ENCODE measurements at regions not wholly inside any gene's neighbourhood (a gene's known extent, or its start where the extent isn't known, plus 50 kb on each side); places are given as distances from the start of the nearest gene placed in this dataset.

DNA sequence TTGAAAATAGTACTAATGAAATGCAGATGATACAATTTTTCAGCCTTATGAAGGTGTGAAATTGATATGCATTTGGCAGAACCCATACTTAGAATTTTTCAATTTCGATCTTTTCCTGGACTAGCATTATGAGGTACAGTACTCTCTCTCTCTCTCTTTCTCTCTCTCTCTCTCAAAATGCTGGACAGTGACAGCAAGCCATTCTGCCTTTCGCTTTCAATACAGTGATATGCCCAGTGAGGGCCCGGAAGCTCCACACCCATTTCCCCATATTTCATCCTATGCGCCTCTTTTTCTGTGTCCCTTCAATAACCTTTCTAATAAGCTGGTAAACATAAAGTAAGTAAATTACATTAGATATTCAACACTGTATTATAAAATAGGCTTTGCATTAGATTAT, 595.0 kb upstream of the UBE2E2 start:
- Mint-ChIP-seq H3K9me3 (peaks cover 4 to 5% of the 10 kb centered on the region in 2 donors), H3K4me1 (ENCODE audit: low read depth) (no peaks in the 10 kb centered on the region), H3K27me3 (ENCODE audit: low read depth) (no peaks in the 10 kb centered on the region), H3K27ac (no peak overlapping the region), H3K36me3 (ENCODE audit: insufficient read depth in 2 of 2) (no peaks in the 10 kb centered on the region), H3K4me3 (no peak overlapping the region)
- ATAC-seq (replicated peaks in 1 of 2) = no peak
- DNase-seq = no peak

GRCh38 chr3:22608721-22609120, 594.4 kb upstream of the UBE2E2 start:
- Mint-ChIP-seq H3K27ac (no peak overlapping the region), H3K4me1 (ENCODE audit: low read depth) (no peaks in the 10 kb centered on the region), H3K9me3 (peaks cover 2 to 5% of the 10 kb centered on the region in 2 donors), H3K4me3 (no peak overlapping the region), H3K27me3 (ENCODE audit: low read depth) (no peaks in the 10 kb centered on the region), H3K36me3 (ENCODE audit: insufficient read depth in 2 of 2) (no peaks in the 10 kb centered on the region)
- ATAC-seq (replicated peaks in 1 of 2) (no peak), DNase-seq (no peak)

- H3K4me1 Mint-ChIP-seq (ENCODE audit: low read depth) = no peaks in the 10 kb centered on the region
- ATAC-seq (replicated peaks in 1 of 2) (no peak), DNase-seq (no peak)
- no peak overlapping the region for H3K4me3 Mint-ChIP-seq
- H3K36me3 Mint-ChIP-seq (ENCODE audit: insufficient read depth in 2 of 2) = no peaks in the 10 kb centered on the region
- H3K9me3 Mint-ChIP-seq = peaks cover 2 to 5% of the 10 kb centered on the region in 2 donors
- no peak overlapping the region for H3K27ac Mint-ChIP-seq
- H3K27me3 Mint-ChIP-seq (ENCODE audit: low read depth) = no peaks in the 10 kb centered on the region
Measured at GRCh38 chr3:22609139-22609538, 594.0 kb upstream of the UBE2E2 start.

- H3K36me3 Mint-ChIP-seq (ENCODE audit: insufficient read depth in 2 of 2) = no peaks in the 10 kb centered on the region
- no peak overlapping the region for H3K4me3 Mint-ChIP-seq
- H3K4me1 Mint-ChIP-seq (ENCODE audit: low read depth) = no peaks in the 10 kb centered on the region
- H3K9me3 Mint-ChIP-seq = peaks cover 3 to 4% of the 10 kb centered on the region in 2 donors
- H3K27ac Mint-ChIP-seq = no peak overlapping the region
- DNase-seq = no peak
- no peaks in the 10 kb centered on the region for H3K27me3 Mint-ChIP-seq (ENCODE audit: low read depth)
- ATAC-seq (replicated peaks in 1 of 2) = no peak
Measured at GRCh38 chr3:22612927-22613326, 590.2 kb upstream of the UBE2E2 start.

GRCh38 chr3:22615790-22616189, 587.3 kb upstream of the UBE2E2 start:
- no peak for DNase-seq
- ATAC-seq (replicated peaks in 1 of 2) = no peak
- H3K27ac Mint-ChIP-seq = no peak overlapping the region
- H3K4me3 Mint-ChIP-seq = no peak overlapping the region
- no peaks in the 10 kb centered on the region for H3K4me1 Mint-ChIP-seq (ENCODE audit: low read depth)
- no peaks in the 10 kb centered on the region for H3K36me3 Mint-ChIP-seq (ENCODE audit: insufficient read depth in 2 of 2)
- H3K9me3 Mint-ChIP-seq = peaks cover 3% of the 10 kb centered on the region in 2 donors
- H3K27me3 Mint-ChIP-seq (ENCODE audit: low read depth) = no peaks in the 10 kb centered on the region

GRCh38 chr3:22617372-22617771, 585.8 kb upstream of the UBE2E2 start:
- Mint-ChIP-seq H3K4me1 (ENCODE audit: low read depth) (no peaks in the 10 kb centered on the region), H3K36me3 (ENCODE audit: insufficient read depth in 2 of 2) (no peaks in the 10 kb centered on the region), H3K27ac (no peak overlapping the region), H3K27me3 (ENCODE audit: low read depth) (no peaks in the 10 kb centered on the region), H3K9me3 (peaks cover 3% of the 10 kb centered on the region in 2 donors), H3K4me3 (no peak overlapping the region)
- ATAC-seq (replicated peaks in 1 of 2) (no peak), DNase-seq (no peak)

DNA sequence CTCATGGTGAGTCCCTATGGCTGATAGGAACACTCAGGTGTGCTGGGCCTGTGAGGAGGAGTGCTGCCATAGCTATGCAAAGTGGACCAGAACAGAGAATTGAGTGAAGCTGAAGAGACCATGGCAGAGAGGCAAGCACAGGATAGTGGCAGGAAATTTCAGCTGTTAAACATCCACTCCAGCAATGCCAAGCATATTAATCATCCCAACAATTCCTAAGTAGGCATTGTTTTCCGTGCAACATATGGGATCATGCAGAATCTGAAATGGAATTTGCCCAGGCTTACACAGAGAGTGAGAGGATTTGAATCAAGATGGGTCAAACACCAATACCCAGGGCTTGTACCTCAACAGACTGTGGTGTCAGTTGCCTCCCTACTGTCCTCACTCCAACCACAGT, 582.6 kb upstream of the UBE2E2 start:
- DNase-seq (no peak), ATAC-seq (replicated peaks in 1 of 2) (no peak)
- H3K4me3 Mint-ChIP-seq = no peak overlapping the region
- no peaks in the 10 kb centered on the region for H3K36me3 Mint-ChIP-seq (ENCODE audit: insufficient read depth in 2 of 2)
- H3K27me3 Mint-ChIP-seq (ENCODE audit: low read depth) = no peaks in the 10 kb centered on the region
- peaks cover 1 to 4% of the 10 kb centered on the region in 2 donors for H3K9me3 Mint-ChIP-seq
- H3K27ac Mint-ChIP-seq = no peak overlapping the region
- H3K4me1 Mint-ChIP-seq (ENCODE audit: low read depth) = no peaks in the 10 kb centered on the region

- no peaks in the 10 kb centered on the region for H3K27me3 Mint-ChIP-seq (ENCODE audit: low read depth)
- H3K4me1 Mint-ChIP-seq (ENCODE audit: low read depth) = no peaks in the 10 kb centered on the region
- H3K9me3 Mint-ChIP-seq = peaks cover 5% of the 10 kb centered on the region in 2 donors
Measured at GRCh38 chr3:22621205-22621809, 581.8 kb upstream of the UBE2E2 start.

DNA sequence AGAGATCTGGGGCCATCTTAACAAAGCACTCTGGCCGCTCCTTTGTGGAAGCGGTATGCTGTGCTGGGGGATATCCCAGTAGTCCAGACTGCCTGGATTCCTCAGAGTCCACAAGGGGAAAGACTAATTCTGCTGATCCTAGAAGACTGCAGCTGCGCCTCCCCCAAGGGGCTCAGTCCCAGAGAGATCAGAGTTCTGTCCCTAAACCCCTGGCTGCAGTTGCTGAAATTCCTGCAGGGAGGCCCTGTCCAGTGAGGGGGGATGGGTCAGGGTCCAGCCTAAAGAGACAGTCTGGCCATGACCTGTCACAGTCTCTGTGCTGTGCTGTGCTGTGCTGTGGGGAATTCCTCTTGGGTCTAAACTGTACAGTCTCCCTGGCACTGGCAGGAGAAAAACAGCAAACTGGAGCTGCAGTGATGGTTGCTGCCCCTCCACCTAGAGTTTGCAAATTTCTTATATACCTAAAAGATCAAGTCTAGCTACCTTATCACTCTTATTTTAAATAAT, 575.1 kb upstream of the UBE2E2 start:
- Mint-ChIP-seq H3K9me3 (peaks cover 7 to 9% of the 10 kb centered on the region in 2 donors), H3K4me1 (ENCODE audit: low read depth) (no peaks in the 10 kb centered on the region), H3K27me3 (ENCODE audit: low read depth) (no peaks in the 10 kb centered on the region), H3K27ac (no peak overlapping the region), H3K36me3 (ENCODE audit: insufficient read depth in 2 of 2) (no peaks in the 10 kb centered on the region), H3K4me3 (no peak overlapping the region)
- no peak for DNase-seq
- ATAC-seq (replicated peaks in 1 of 2) = no peak

More at GRCh38 chr3:22621205-22621809, 581.8 kb upstream of the UBE2E2 start:
- Mint-ChIP-seq H3K4me3 (no peak overlapping the region), H3K27ac (no peak overlapping the region), H3K36me3 (ENCODE audit: insufficient read depth in 2 of 2) (no peaks in the 10 kb centered on the region)
- no peak for DNase-seq
- no peak for ATAC-seq (replicated peaks in 1 of 2)

DNA sequence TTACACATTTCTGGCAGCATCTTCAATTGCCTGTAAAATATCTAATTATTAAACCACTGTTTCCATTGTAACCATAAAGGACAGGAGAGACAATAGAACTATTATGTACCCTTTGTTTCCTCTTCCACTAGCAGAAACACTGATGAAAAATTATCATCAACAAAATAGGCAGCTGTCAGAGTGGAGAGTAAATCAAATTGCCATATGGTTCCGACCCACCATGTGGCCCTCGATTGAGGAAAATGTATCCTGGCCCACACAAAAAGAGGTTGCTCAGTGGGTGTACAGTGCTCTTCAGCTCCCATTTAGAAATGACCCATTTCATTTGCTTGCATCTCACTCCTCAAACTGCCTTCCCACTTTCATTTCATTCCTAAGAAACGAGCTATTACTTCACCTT, 570.6 kb upstream of the UBE2E2 start:
- H3K36me3 Mint-ChIP-seq (ENCODE audit: insufficient read depth in 2 of 2) = no peaks in the 10 kb centered on the region
- H3K9me3 Mint-ChIP-seq = peaks cover 0 to 10% of the 10 kb centered on the region in 2 donors
- no peaks in the 10 kb centered on the region for H3K4me1 Mint-ChIP-seq (ENCODE audit: low read depth)
- no peak overlapping the region for H3K4me3 Mint-ChIP-seq
- H3K27me3 Mint-ChIP-seq (ENCODE audit: low read depth) = no peaks in the 10 kb centered on the region
- H3K27ac Mint-ChIP-seq = no peak overlapping the region
- DNase-seq (no peak), ATAC-seq (replicated peaks in 1 of 2) (no peak)

GRCh38 chr3:22634433-22634832, 568.7 kb upstream of the UBE2E2 start:
- no peaks in the 10 kb centered on the region for H3K36me3 Mint-ChIP-seq (ENCODE audit: insufficient read depth in 2 of 2)
- H3K4me3 Mint-ChIP-seq = no peak overlapping the region
- no peaks in the 10 kb centered on the region for H3K4me1 Mint-ChIP-seq (ENCODE audit: low read depth)
- H3K9me3 Mint-ChIP-seq = peaks cover 7 to 17% of the 10 kb centered on the region in 2 donors
- DNase-seq = no peak
- no peak overlapping the region for H3K27ac Mint-ChIP-seq
- ATAC-seq (replicated peaks in 1 of 2) = no peak
- H3K27me3 Mint-ChIP-seq (ENCODE audit: low read depth) = no peaks in the 10 kb centered on the region

GRCh38 chr3:22659651-22660475, 543.3 kb upstream of the UBE2E2 start:
- H3K9me3 Mint-ChIP-seq = peaks cover 1 to 5% of the 10 kb centered on the region in 2 donors
- no peaks in the 10 kb centered on the region for H3K4me1 Mint-ChIP-seq (ENCODE audit: low read depth)
- ATAC-seq (replicated peaks in 1 of 2) (no peak), DNase-seq (no peak)
- H3K36me3 Mint-ChIP-seq (ENCODE audit: insufficient read depth in 2 of 2) = no peaks in the 10 kb centered on the region
- H3K27ac Mint-ChIP-seq = no peak overlapping the region
- H3K27me3 Mint-ChIP-seq (ENCODE audit: low read depth) = no peaks in the 10 kb centered on the region
- no peak overlapping the region for H3K4me3 Mint-ChIP-seq

GRCh38 chr3:22660606-22661005, 542.5 kb upstream of the UBE2E2 start:
- ATAC-seq (replicated peaks in 1 of 2) (no peak), DNase-seq (no peak)
- H3K36me3 Mint-ChIP-seq (ENCODE audit: insufficient read depth in 2 of 2) = no peaks in the 10 kb centered on the region
- H3K9me3 Mint-ChIP-seq = peaks cover 1 to 5% of the 10 kb centered on the region in 2 donors
- H3K27ac Mint-ChIP-seq = no peak overlapping the region
- no peaks in the 10 kb centered on the region for H3K27me3 Mint-ChIP-seq (ENCODE audit: low read depth)
- no peak overlapping the region for H3K4me3 Mint-ChIP-seq
- H3K4me1 Mint-ChIP-seq (ENCODE audit: low read depth) = no peaks in the 10 kb centered on the region
